ENCODE measurements at regions not wholly inside any gene's neighbourhood (a gene's known extent, or its start where the extent isn't known, plus 50 kb on each side); places are given as distances from the start of the nearest gene placed in this dataset.
"Not testable (repeated sequence)": the region's sequence is repeated elsewhere in the genome, so short reads cannot be mapped to it uniquely, and the experiment has no call there.

GRCh38 chr18:75844146-75844545 lies 416.6 kb upstream of the SMIM21 start:
- H3K27me3 ChIP-seq (replicated peaks; ENCODE audit: insufficient read depth, low read length) = no peaks in the 10 kb centered on the region
- H3K4me3 ChIP-seq (ENCODE audit: low read length) = no peak overlapping the region
- TF ChIP-seq EZH2phosphoT487 (IDR thresholded peaks at IDR 0.05; ENCODE audit: low read length) = no peak
- no peak overlapping the region for H2AFZ ChIP-seq (ENCODE audit: low read length)
- no peak for DNase-seq
- H3K9me3 ChIP-seq (replicated peaks; ENCODE audit: insufficient read depth, low read length) = no peaks in the 10 kb centered on the region
- H3F3A ChIP-seq (ENCODE audit: insufficient read depth, low read length) = no peaks in the 10 kb centered on the region
- H3K36me3 ChIP-seq (replicated peaks; ENCODE audit: insufficient read depth, low read length) = no peaks in the 10 kb centered on the region
- H3K27ac ChIP-seq (ENCODE audit: low read length) = no peak overlapping the region
- H3K4me1 ChIP-seq (ENCODE audit: low read length) = no peaks in the 10 kb centered on the region
- H4K20me1 ChIP-seq (ENCODE audit: insufficient read depth, low read length) = no peaks in the 10 kb centered on the region
- H3K79me2 ChIP-seq (ENCODE audit: low read length) = no peaks in the 10 kb centered on the region
- H3K9me2 ChIP-seq (replicated peaks; ENCODE audit: insufficient read depth, low read length) = no peaks in the 10 kb centered on the region
- no peak overlapping the region for H3K9ac ChIP-seq (ENCODE audit: low read length)
- H3K4me2 ChIP-seq (ENCODE audit: low read depth, low read length) = no peak overlapping the region

GRCh38 chr18:75840131-75840530 lies 412.6 kb upstream of the SMIM21 start:
- H4K20me1 ChIP-seq (ENCODE audit: insufficient read depth, low read length) = no peaks in the 10 kb centered on the region
- TF ChIP-seq CTCF (IDR thresholded peaks at IDR 0.05; ENCODE audit: low read length) (no peak), EZH2 (optimal IDR thresholded peaks at IDR 0.05; ENCODE audit: low read depth, low read length) (no peak), EZH2phosphoT487 (IDR thresholded peaks at IDR 0.05; ENCODE audit: low read length) (no peak)
- H3K9ac ChIP-seq (ENCODE audit: low read length) = no peak overlapping the region
- H3K4me3 ChIP-seq (ENCODE audit: low read length) = no peak overlapping the region
- H3K36me3 ChIP-seq (replicated peaks; ENCODE audit: insufficient read depth, low read length) = no peaks in the 10 kb centered on the region
- H3K27ac ChIP-seq (ENCODE audit: low read length) = no peak overlapping the region
- H3K79me2 ChIP-seq (ENCODE audit: low read length) = no peaks in the 10 kb centered on the region
- H3K27me3 ChIP-seq (replicated peaks; ENCODE audit: insufficient read depth, low read length) = no peaks in the 10 kb centered on the region
- DNase-seq = no peak
- no peak overlapping the region for H3K4me2 ChIP-seq (ENCODE audit: low read depth, low read length)
- H3K4me1 ChIP-seq (ENCODE audit: low read length) = no peaks in the 10 kb centered on the region
- H3K9me2 ChIP-seq (replicated peaks; ENCODE audit: insufficient read depth, low read length) = no peaks in the 10 kb centered on the region
- H3K9me3 ChIP-seq (replicated peaks; ENCODE audit: insufficient read depth, low read length) = no peaks in the 10 kb centered on the region
- no peaks in the 10 kb centered on the region for H3F3A ChIP-seq (ENCODE audit: insufficient read depth, low read length)
- H2AFZ ChIP-seq (ENCODE audit: low read length) = no peak overlapping the region

- H4K20me1 ChIP-seq (ENCODE audit: insufficient read depth, low read length); H3K27ac ChIP-seq (ENCODE audit: low read length); H2AFZ ChIP-seq (ENCODE audit: low read length); H3K9me2 ChIP-seq (replicated peaks; ENCODE audit: insufficient read depth, low read length); H3K4me3 ChIP-seq (ENCODE audit: low read length); H3K9me3 ChIP-seq (replicated peaks; ENCODE audit: insufficient read depth, low read length); H3K79me2 ChIP-seq (ENCODE audit: low read length); H3K9ac ChIP-seq (ENCODE audit: low read length); H3K27me3 ChIP-seq (replicated peaks; ENCODE audit: insufficient read depth, low read length); H3K4me1 ChIP-seq (ENCODE audit: low read length); H3K36me3 ChIP-seq (replicated peaks; ENCODE audit: insufficient read depth, low read length); DNase-seq; H3F3A ChIP-seq (ENCODE audit: insufficient read depth, low read length); H3K4me2 ChIP-seq (ENCODE audit: low read depth, low read length): not testable (repeated sequence)
These were observed 412.2 kb upstream of the SMIM21 start for GRCh38 chr18:75839686-75840085.

- Histone ChIP-seq H3K4me1 (ENCODE audit: low read length) (no peaks in the 10 kb centered on the region), H4K20me1 (ENCODE audit: insufficient read depth, low read length) (no peaks in the 10 kb centered on the region), H3K27ac (ENCODE audit: low read length) (no peak overlapping the region), H3K9me2 (replicated peaks; ENCODE audit: insufficient read depth, low read length) (no peaks in the 10 kb centered on the region), H3K9me3 (replicated peaks; ENCODE audit: insufficient read depth, low read length) (no peaks in the 10 kb centered on the region), H3K27me3 (replicated peaks; ENCODE audit: insufficient read depth, low read length) (no peaks in the 10 kb centered on the region), H3K36me3 (replicated peaks; ENCODE audit: insufficient read depth, low read length) (no peaks in the 10 kb centered on the region), H2AFZ (ENCODE audit: low read length) (no peak overlapping the region), H3K79me2 (ENCODE audit: low read length) (no peaks in the 10 kb centered on the region), H3F3A (ENCODE audit: insufficient read depth, low read length) (no peaks in the 10 kb centered on the region), H3K4me2 (ENCODE audit: low read depth, low read length) (no peak overlapping the region), H3K9ac (ENCODE audit: low read length) (no peak overlapping the region), H3K4me3 (ENCODE audit: low read length) (no peak overlapping the region)
- no peak for TF ChIP-seq EZH2phosphoT487 (IDR thresholded peaks at IDR 0.05; ENCODE audit: low read length)
- DNase-seq = no peak
These were observed 411.5 kb upstream of the SMIM21 start for GRCh38 chr18:75839041-75839440.

GRCh38 chr18:75837316-75837715 lies 409.8 kb upstream of the SMIM21 start:
- no peaks in the 10 kb centered on the region for H3K27me3 ChIP-seq (replicated peaks; ENCODE audit: insufficient read depth, low read length)
- no peak overlapping the region for H2AFZ ChIP-seq (ENCODE audit: low read length)
- H3K9ac ChIP-seq (ENCODE audit: low read length) = no peak overlapping the region
- TF ChIP-seq EZH2phosphoT487 (IDR thresholded peaks at IDR 0.05; ENCODE audit: low read length) = no peak
- TF ChIP-seq CTCF (IDR thresholded peaks at IDR 0.05; ENCODE audit: low read length) = no peak
- TF ChIP-seq EZH2 (optimal IDR thresholded peaks at IDR 0.05; ENCODE audit: low read depth, low read length) = no peak
- H3K36me3 ChIP-seq (replicated peaks; ENCODE audit: insufficient read depth, low read length) = no peaks in the 10 kb centered on the region
- no peaks in the 10 kb centered on the region for H3K79me2 ChIP-seq (ENCODE audit: low read length)
- no peak overlapping the region for H3K27ac ChIP-seq (ENCODE audit: low read length)
- H3K4me2 ChIP-seq (ENCODE audit: low read depth, low read length) = no peak overlapping the region
- no peaks in the 10 kb centered on the region for H4K20me1 ChIP-seq (ENCODE audit: insufficient read depth, low read length)
- no peak for DNase-seq
- no peaks in the 10 kb centered on the region for H3K9me2 ChIP-seq (replicated peaks; ENCODE audit: insufficient read depth, low read length)
- no peaks in the 10 kb centered on the region for H3K9me3 ChIP-seq (replicated peaks; ENCODE audit: insufficient read depth, low read length)
- H3K4me3 ChIP-seq (ENCODE audit: low read length) = no peak overlapping the region
- H3K4me1 ChIP-seq (ENCODE audit: low read length) = no peaks in the 10 kb centered on the region
- H3F3A ChIP-seq (ENCODE audit: insufficient read depth, low read length) = no peaks in the 10 kb centered on the region
